Right lobe of liver (tissue), 4 donors: ENCODE measurements at regions not wholly inside any gene's neighbourhood (a gene's known extent, or its start where the extent isn't known, plus 50 kb on each side); places are given as distances from the start of the nearest gene placed in this dataset.

Source experiments
- CTCF ChIP-seq, 4 donors: fragments of 200-600 bp in 3 of 4; fragments of 450-650 bp in 1 of 4; IDR thresholded peaks; one replicate each; pipeline versions ENCODE4 v1.5.1 to v1.8.0; 2016 to 2022; ENCODE audit warnings: antibody characterized with exemption in 4 of 4, mild to moderate bottlenecking in 2 of 4
- POLR2A ChIP-seq: fragments of 450-650 bp; IDR thresholded peaks from one replicate; pipeline ENCODE4 v1.6.1; 2017; ENCODE audit warnings: antibody characterized with exemption, mild to moderate bottlenecking
- donor health status: DM: no; HTN: no; CAD: no.
- donor health status: DM: no; HTN: no; CAD: no.
- donor health status: DM: no; HTN: yes; CAD: no.

- TF ChIP-seq CTCF (IDR thresholded peaks at IDR 0.05), result no peak
- no peak for TF ChIP-seq POLR2A
Observed at GRCh38 chrX:140933016-140933415, 69.4 kb upstream of the SPANXB1 start.
